GM18507 (cell line): ENCODE measurements at regions not wholly inside any gene's neighbourhood (a gene's known extent, or its start where the extent isn't known, plus 50 kb on each side); places are given as distances from the start of the nearest gene placed in this dataset.

Experiments used
- DNase-seq: peaks from one replicate; pipeline ENCODE4 v3.0.0; 2011; ENCODE audit warnings: low read depth; ENCODE audit not compliant: insufficient read length; ENCODE audit errors: extremely low spot score
- FAIRE-seq: peaks from 2 replicates; lab custom pipeline; 2011; peaks lifted over from hg19 to GRCh38; lab: Jason Lieb, UNC

GRCh38 chr6:3646616-3647362 lies 104.7 kb downstream of the PXDC1 start:
- no peak for DNase-seq
- no peak for FAIRE-seq

- FAIRE-seq (no peak), DNase-seq (no peak)
These were observed 106.8 kb downstream of the PXDC1 start for GRCh38 chr6:3644739-3645012.

GRCh38 chr6:3643921-3644738 lies 107.4 kb downstream of the PXDC1 start:
- DNase-seq (no peak), FAIRE-seq (no peak)

- DNase-seq (no peak), FAIRE-seq (no peak)
These were observed 110.6 kb downstream of the PXDC1 start for GRCh38 chr6:3640868-3641267.

- DNase-seq (no peak), FAIRE-seq (no peak)
These were observed 112.9 kb downstream of the PXDC1 start for GRCh38 chr6:3638662-3639061.

GRCh38 chr6:3636060-3636459 lies 115.5 kb downstream of the PXDC1 start:
- DNase-seq = no peak
- FAIRE-seq = no peak

- DNase-seq (no peak), FAIRE-seq (no peak)
These were observed 116.0 kb downstream of the PXDC1 start for GRCh38 chr6:3635482-3635881.

- DNase-seq = no peak
- FAIRE-seq = no peak
These were observed 117.2 kb downstream of the PXDC1 start for GRCh38 chr6:3634280-3634816.

- no peak for FAIRE-seq
- DNase-seq = no peak
These were observed 117.8 kb downstream of the PXDC1 start for GRCh38 chr6:3633711-3634110.

- no peak for FAIRE-seq
These were observed 119.6 kb downstream of the PXDC1 start for GRCh38 chr6:3631877-3632276.

GRCh38 chr6:3631186-3631585 lies 120.3 kb downstream of the PXDC1 start:
- FAIRE-seq = no peak

More at GRCh38 chr6:3631877-3632276, 119.6 kb downstream of the PXDC1 start:
- DNase-seq = no peak

GRCh38 chr6:3630258-3630835 lies 121.2 kb downstream of the PXDC1 start:
- DNase-seq = no peak
- no peak for FAIRE-seq

More at GRCh38 chr6:3631186-3631585, 120.3 kb downstream of the PXDC1 start:
- DNase-seq = no peak

GRCh38 chr6:3627956-3628835 lies 123.3 kb downstream of the PXDC1 start:
- DNase-seq (no peak), FAIRE-seq (no peak)

GRCh38 chr6:3627501-3627900 lies 124.0 kb downstream of the PXDC1 start:
- FAIRE-seq (no peak), DNase-seq (no peak)

- no peak for FAIRE-seq
- no peak for DNase-seq
These were observed 125.4 kb downstream of the PXDC1 start for GRCh38 chr6:3625980-3626563.

GRCh38 chr6:3625149-3625979 lies 126.1 kb downstream of the PXDC1 start:
- DNase-seq (no peak), FAIRE-seq (no peak)

GRCh38 chr6:3624250-3625136 lies 127.0 kb downstream of the PXDC1 start:
- no peak for FAIRE-seq
- DNase-seq = no peak
